SK-N-SH (cell line): ENCODE measurements at regions not wholly inside any gene's neighbourhood (a gene's known extent, or its start where the extent isn't known, plus 50 kb on each side); places are given as distances from the start of the nearest gene placed in this dataset.

ENCODE experiments used
- RAD21 ChIP-seq: IDR thresholded peaks from 2 replicates; pipeline ENCODE4 v1.6.1; 2012; ENCODE audit warnings: mild to moderate bottlenecking, low read length
- TF ChIP-seq, protein P1 (sequence below): fragments of 200-600 bp; sonication (generic); IDR thresholded peaks from 2 replicates; pipeline ENCODE4 v1.6.1; 2017; ENCODE audit warnings: antibody characterized with exemption, mild to moderate bottlenecking, moderate library complexity

DNA sequence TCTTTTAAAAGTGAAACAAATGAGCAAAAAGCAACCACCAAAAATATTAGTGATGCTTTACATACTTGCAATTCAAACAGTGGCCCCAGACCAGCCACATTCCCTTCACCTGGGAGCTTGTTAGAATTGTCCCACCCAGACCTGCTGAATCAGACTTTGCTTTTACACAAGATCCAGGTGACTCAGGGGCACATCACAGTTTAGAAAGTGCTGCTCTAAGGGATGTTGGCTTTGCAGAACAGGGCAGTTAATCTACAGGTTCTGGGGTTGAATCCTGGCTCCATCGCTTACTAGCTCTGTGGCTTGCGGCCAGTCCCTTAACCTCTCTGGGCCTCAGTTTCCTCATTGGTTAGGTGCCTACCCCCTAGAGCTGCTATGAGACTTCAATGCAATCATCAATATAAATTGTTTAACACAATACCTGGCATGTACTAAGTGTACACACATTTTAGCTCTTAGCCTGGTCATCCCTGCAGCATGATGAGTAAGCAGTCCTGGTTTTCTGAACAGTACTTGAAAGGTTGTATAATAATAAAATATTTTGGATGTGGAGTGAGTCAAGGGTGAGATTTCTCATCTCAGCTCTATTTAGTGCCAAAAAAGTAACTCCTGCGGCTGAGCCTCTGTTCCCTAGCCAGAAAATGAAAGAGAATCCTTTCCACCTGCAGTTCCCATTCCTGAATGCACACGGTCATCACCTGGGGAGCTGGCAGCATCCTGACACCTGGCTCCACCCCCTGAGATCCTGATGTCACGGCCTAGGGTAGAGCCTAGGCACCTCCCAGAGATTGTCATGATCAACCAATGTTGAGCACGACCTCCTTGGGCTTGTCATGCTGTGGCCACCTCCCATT is 162.7 kb downstream of the ANKRD60 start:
- TF ChIP-seq, protein P1, sequence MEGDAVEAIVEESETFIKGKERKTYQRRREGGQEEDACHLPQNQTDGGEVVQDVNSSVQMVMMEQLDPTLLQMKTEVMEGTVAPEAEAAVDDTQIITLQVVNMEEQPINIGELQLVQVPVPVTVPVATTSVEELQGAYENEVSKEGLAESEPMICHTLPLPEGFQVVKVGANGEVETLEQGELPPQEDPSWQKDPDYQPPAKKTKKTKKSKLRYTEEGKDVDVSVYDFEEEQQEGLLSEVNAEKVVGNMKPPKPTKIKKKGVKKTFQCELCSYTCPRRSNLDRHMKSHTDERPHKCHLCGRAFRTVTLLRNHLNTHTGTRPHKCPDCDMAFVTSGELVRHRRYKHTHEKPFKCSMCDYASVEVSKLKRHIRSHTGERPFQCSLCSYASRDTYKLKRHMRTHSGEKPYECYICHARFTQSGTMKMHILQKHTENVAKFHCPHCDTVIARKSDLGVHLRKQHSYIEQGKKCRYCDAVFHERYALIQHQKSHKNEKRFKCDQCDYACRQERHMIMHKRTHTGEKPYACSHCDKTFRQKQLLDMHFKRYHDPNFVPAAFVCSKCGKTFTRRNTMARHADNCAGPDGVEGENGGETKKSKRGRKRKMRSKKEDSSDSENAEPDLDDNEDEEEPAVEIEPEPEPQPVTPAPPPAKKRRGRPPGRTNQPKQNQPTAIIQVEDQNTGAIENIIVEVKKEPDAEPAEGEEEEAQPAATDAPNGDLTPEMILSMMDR: no peak
- no peak for TF ChIP-seq RAD21
